Mesenchymal stem cell (in vitro differentiated cells and primary cell): ENCODE measurements at regions not wholly inside any gene's neighbourhood (a gene's known extent, or its start where the extent isn't known, plus 50 kb on each side); places are given as distances from the start of the nearest gene placed in this dataset.

Experiments
- DNase-seq: peaks from one replicate; pipeline ENCODE4 v3.0.0-alpha.2; 2013
- H2AFZ ChIP-seq: one replicate; pipeline ENCODE4 v1.6.1; 2013; ENCODE audit warnings: low read depth, mild to moderate bottlenecking, control low read depth, inconsistent platforms, low read length, moderate library complexity
- H2AK5ac ChIP-seq: 2 replicates; pipeline ENCODE4 v1.6.1; 2013; ENCODE audit warnings: low read length, moderate library complexity, mild to moderate bottlenecking, inconsistent platforms; ENCODE audit not compliant: severe bottlenecking
- H2BK120ac ChIP-seq: one replicate; pipeline ENCODE4 v1.6.1; 2013; ENCODE audit warnings: low read depth, mild to moderate bottlenecking, inconsistent platforms, low read length, moderate library complexity
- H2BK12ac ChIP-seq, 2 experiments: one replicate each; pipeline ENCODE4 v1.6.1; 2013; ENCODE audit warnings: inconsistent platforms in 2 of 2, low read length in 2 of 2, mild to moderate bottlenecking in 2 of 2, moderate library complexity in 2 of 2, control low read depth in 1 of 2
- H2BK15ac ChIP-seq: one replicate; pipeline ENCODE4 v1.6.1; 2013; ENCODE audit warnings: mild to moderate bottlenecking, low read depth, inconsistent platforms; ENCODE audit not compliant: poor library complexity, severe bottlenecking
- H2BK5ac ChIP-seq: 2 replicates; pipeline ENCODE4 v1.6.1; 2013; ENCODE audit warnings: low read depth, mild to moderate bottlenecking, low read length, control low read depth, inconsistent platforms; ENCODE audit not compliant: poor library complexity, severe bottlenecking
- H3K14ac ChIP-seq, 2 experiments: one replicate each; pipeline ENCODE4 v1.6.1; 2013; ENCODE audit warnings: inconsistent platforms in 2 of 2, low read length in 2 of 2, control low read depth in 1 of 2, mild to moderate bottlenecking in 1 of 2, moderate library complexity in 1 of 2
- H3K18ac ChIP-seq, 2 experiments: one replicate each; pipeline ENCODE4 v1.6.1; 2013; ENCODE audit warnings: inconsistent platforms in 2 of 2, low read length in 2 of 2, control low read depth in 1 of 2, low read depth in 1 of 2, mild to moderate bottlenecking in 1 of 2
- H3K23ac ChIP-seq, 2 experiments: one replicate each; pipeline ENCODE4 v1.6.1; 2013; ENCODE audit warnings: inconsistent platforms in 2 of 2, low read length in 2 of 2, mild to moderate bottlenecking in 2 of 2, moderate library complexity in 2 of 2, control low read depth in 1 of 2
- H3K27ac ChIP-seq: 2 replicates; pipeline ENCODE4 v1.5.1; 2013; ENCODE audit warnings: mild to moderate bottlenecking, moderate library complexity, low read length, control low read depth, inconsistent platforms; ENCODE audit not compliant: poor library complexity, severe bottlenecking
- H3K27me3 ChIP-seq, 2 experiments: 2 replicates each; pipeline versions ENCODE4 v1.6.1 to v1.7.0; 2013; ENCODE audit warnings: low read length in 2 of 2, mild to moderate bottlenecking in 2 of 2, moderate library complexity in 2 of 2, control low read depth in 1 of 2, inconsistent platforms in 1 of 2; ENCODE audit not compliant: control insufficient read depth in 1 of 2, insufficient read depth in 1 of 2
- H3K36me3 ChIP-seq, 2 experiments: 2 replicates each; pipeline versions ENCODE4 v1.6.1 to v1.7.0; 2013; ENCODE audit warnings: low read length in 2 of 2, control low read depth in 1 of 2, inconsistent platforms in 1 of 2, low read depth in 1 of 2, mild to moderate bottlenecking in 1 of 2; ENCODE audit not compliant: insufficient read depth in 2 of 2, control insufficient read depth in 1 of 2
- H3K4ac ChIP-seq, 2 experiments: one replicate each; pipeline ENCODE4 v1.6.1; 2013; ENCODE audit warnings: inconsistent platforms in 2 of 2, low read length in 2 of 2, mild to moderate bottlenecking in 2 of 2, moderate library complexity in 2 of 2, control low read depth in 1 of 2, low read depth in 1 of 2
- H3K4me1 ChIP-seq: 2 replicates; pipeline ENCODE4 v1.6.1; 2013; ENCODE audit warnings: low read depth, low read length, control low read depth; ENCODE audit not compliant: control insufficient read depth, insufficient read depth
- H3K4me2 ChIP-seq: 2 replicates; pipeline ENCODE4 v1.6.1; 2013; ENCODE audit warnings: low read length, mild to moderate bottlenecking, inconsistent platforms; ENCODE audit not compliant: poor library complexity, severe bottlenecking
- H3K4me3 ChIP-seq, 2 experiments: 2 replicates each; pipeline versions ENCODE4 v1.5.1 to v1.7.0; 2013; ENCODE audit warnings: low read length in 2 of 2, mild to moderate bottlenecking in 2 of 2, control low read depth in 1 of 2, low read depth in 1 of 2; ENCODE audit not compliant: insufficient read depth in 1 of 2
- H3K79me1 ChIP-seq: replicated peaks from 2 replicates; pipeline ENCODE4 v1.6.1; 2013; ENCODE audit warnings: mild to moderate bottlenecking, control low read depth, low read length, inconsistent platforms; ENCODE audit not compliant: poor library complexity, severe bottlenecking
- H3K9ac ChIP-seq: 2 replicates; pipeline ENCODE4 v1.7.0; 2013; ENCODE audit warnings: mild to moderate bottlenecking, low read length, moderate library complexity
- H3K9me3 ChIP-seq: 2 replicates; pipeline ENCODE4 v1.7.0; 2013; ENCODE audit warnings: mild to moderate bottlenecking, low read length; ENCODE audit not compliant: control insufficient read depth
- H4K8ac ChIP-seq: one replicate; pipeline ENCODE4 v1.6.1; 2013; ENCODE audit warnings: inconsistent platforms, mild to moderate bottlenecking, low read length, moderate library complexity
- H4K91ac ChIP-seq: one replicate; pipeline ENCODE4 v1.6.1; 2013; ENCODE audit warnings: mild to moderate bottlenecking, low read length, inconsistent platforms
- whole genome bisulfite sequencing: methylation state at CpG from one replicate; pipeline ENCODE4 v1.1.7; 2013; ENCODE audit warnings: mixed read lengths; 5-methylcytosine and 5-hydroxymethylcytosine counted together

- Histone ChIP-seq H3K4ac (no peak overlapping the region), H3K4me3 (no peak overlapping the region), H2BK5ac (no peak overlapping the region), H3K14ac (no peak overlapping the region), H3K4me2 (no peak overlapping the region), H3K27ac (no peak overlapping the region), H3K18ac (no peak overlapping the region), H3K9ac (no peak overlapping the region), H3K9me3 (no peaks in the 10 kb centered on the region), H4K8ac (no peak overlapping the region), H3K27me3 (no peaks in the 10 kb centered on the region), H2AFZ (no peak overlapping the region), H2BK15ac (no peak overlapping the region), H4K91ac (no peak overlapping the region), H2BK120ac (no peak overlapping the region), H2AK5ac (no peak overlapping the region), H2BK12ac (no peak overlapping the region), H3K79me1 (no peaks in the 10 kb centered on the region), H3K4me1 (peaks cover 4% of the 10 kb centered on the region), H3K36me3 (no peaks in the 10 kb centered on the region), H3K23ac (no peak overlapping the region)
- 100% methylated on average over 2 of the region's 2 CpGs for WGBS
- no peak for DNase-seq
These were observed 149.9 kb upstream of the FST start for GRCh38 chr5:53330491-53330890.

GRCh38 chr5:53331463-53331862 lies 149.0 kb upstream of the FST start:
- no peak overlapping the region for H3K18ac ChIP-seq
- WGBS = 80% methylated on average over 1 of the region's 1 CpG

GRCh38 chr5:53333160-53333559 lies 147.3 kb upstream of the FST start:
- H2BK15ac ChIP-seq = no peak overlapping the region
- H3K9ac ChIP-seq = peak overlapping the region; percentile 73
- H2AK5ac ChIP-seq = no peak overlapping the region
- no peak overlapping the region for H3K23ac ChIP-seq
- H2BK12ac ChIP-seq = no peak overlapping the region
- no peaks in the 10 kb centered on the region for H3K27me3 ChIP-seq
- no peak overlapping the region for H2BK120ac ChIP-seq
- H3K9me3 ChIP-seq = no peaks in the 10 kb centered on the region
- no peak overlapping the region for H3K4me2 ChIP-seq
- DNase-seq = no peak
- H4K91ac ChIP-seq = no peak overlapping the region
- H3K14ac ChIP-seq = no peak overlapping the region
- no peak overlapping the region for H4K8ac ChIP-seq
- H3K4me1 ChIP-seq = peaks cover 4% of the 10 kb centered on the region
- no peak overlapping the region for H3K18ac ChIP-seq
- H3K4ac ChIP-seq = no peak overlapping the region
- H3K36me3 ChIP-seq = no peaks in the 10 kb centered on the region
- WGBS = 70% methylated on average over 2 of the region's 3 CpGs
- H2BK5ac ChIP-seq = no peak overlapping the region
- H3K27ac ChIP-seq = no peak overlapping the region
- H3K79me1 ChIP-seq = no peaks in the 10 kb centered on the region
- no peak overlapping the region for H3K4me3 ChIP-seq
- H2AFZ ChIP-seq = no peak overlapping the region

More at GRCh38 chr5:53331463-53331862, 149.0 kb upstream of the FST start:
- Histone ChIP-seq H3K23ac (no peak overlapping the region), H2BK5ac (no peak overlapping the region), H3K9ac (peak overlapping the region; percentile 73), H3K27me3 (no peaks in the 10 kb centered on the region), H2BK120ac (no peak overlapping the region), H2BK12ac (no peak overlapping the region), H2AK5ac (no peak overlapping the region), H3K4ac (no peak overlapping the region), H3K4me3 (no peak overlapping the region), H3K4me1 (peaks cover 4% of the 10 kb centered on the region), H3K27ac (no peak overlapping the region), H2AFZ (no peak overlapping the region), H3K4me2 (no peak overlapping the region), H3K79me1 (no peaks in the 10 kb centered on the region), H4K91ac (no peak overlapping the region), H2BK15ac (no peak overlapping the region), H3K36me3 (no peaks in the 10 kb centered on the region), H3K14ac (no peak overlapping the region), H3K9me3 (no peaks in the 10 kb centered on the region), H4K8ac (no peak overlapping the region)
- peak; percentile 32 for DNase-seq

GRCh38 chr5:53334431-53334941 lies 145.9 kb upstream of the FST start:
- Histone ChIP-seq H3K4me3 (no peak overlapping the region), H3K18ac (peak overlapping the region in 1 of 2 experiments; percentile 56), H3K79me1 (no peaks in the 10 kb centered on the region), H3K23ac (no peak overlapping the region), H2AFZ (no peak overlapping the region), H4K8ac (no peak overlapping the region), H3K27ac (no peak overlapping the region), H2BK15ac (no peak overlapping the region), H3K9me3 (no peaks in the 10 kb centered on the region), H2BK12ac (no peak overlapping the region), H3K4ac (peak overlapping the region in 1 of 2 experiments; percentile 17), H3K4me2 (no peak overlapping the region), H3K9ac (peak overlapping the region; percentile 73), H3K14ac (no peak overlapping the region), H3K27me3 (no peaks in the 10 kb centered on the region), H3K36me3 (no peaks in the 10 kb centered on the region), H2BK5ac (no peak overlapping the region), H4K91ac (no peak overlapping the region), H2AK5ac (no peak overlapping the region), H2BK120ac (no peak overlapping the region), H3K4me1 (peaks cover 4% of the 10 kb centered on the region)
- peak; percentile 59 for DNase-seq
- 95% methylated on average over 3 of the region's 4 CpGs for WGBS
